Germinal center (tissue), 1 donor: ENCODE measurements at regions not wholly inside any gene's neighbourhood (a gene's known extent, or its start where the extent isn't known, plus 50 kb on each side); places are given as distances from the start of the nearest gene placed in this dataset.

Experiments
- DNase-seq: peaks from one replicate; pipeline ENCODE4 v3.0.0; 2012; ENCODE audit warnings: mixed read lengths, low spot score

DNA sequence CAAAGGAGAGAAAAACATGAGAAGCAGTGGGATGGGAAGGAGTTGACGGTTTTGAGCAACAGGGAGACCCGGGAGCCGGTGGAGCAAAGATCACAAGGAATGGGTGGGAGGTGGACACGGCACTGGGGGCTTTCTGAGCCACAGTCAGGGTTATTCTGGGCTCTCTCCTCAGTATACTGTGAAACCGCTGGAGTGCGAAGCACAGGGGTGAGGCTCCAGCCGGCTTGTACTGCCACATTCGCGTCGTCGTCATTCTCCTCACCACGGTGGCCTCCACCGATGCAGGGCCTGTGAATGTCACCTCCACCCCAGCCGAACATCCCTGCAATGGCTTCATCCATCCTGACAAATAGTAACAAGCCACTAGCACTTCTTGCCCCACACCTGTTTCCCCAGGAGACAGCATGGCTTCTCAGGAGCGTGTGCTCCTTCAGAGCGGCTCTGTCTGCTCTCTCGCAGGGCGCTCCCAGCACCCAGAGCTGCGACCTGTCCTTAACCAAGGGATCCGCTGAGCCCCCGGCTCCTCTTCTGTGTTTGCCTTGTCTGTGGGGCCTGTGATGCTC is 1165.3 kb downstream of the TBC1D22A start:
- no peak for DNase-seq

DNA sequence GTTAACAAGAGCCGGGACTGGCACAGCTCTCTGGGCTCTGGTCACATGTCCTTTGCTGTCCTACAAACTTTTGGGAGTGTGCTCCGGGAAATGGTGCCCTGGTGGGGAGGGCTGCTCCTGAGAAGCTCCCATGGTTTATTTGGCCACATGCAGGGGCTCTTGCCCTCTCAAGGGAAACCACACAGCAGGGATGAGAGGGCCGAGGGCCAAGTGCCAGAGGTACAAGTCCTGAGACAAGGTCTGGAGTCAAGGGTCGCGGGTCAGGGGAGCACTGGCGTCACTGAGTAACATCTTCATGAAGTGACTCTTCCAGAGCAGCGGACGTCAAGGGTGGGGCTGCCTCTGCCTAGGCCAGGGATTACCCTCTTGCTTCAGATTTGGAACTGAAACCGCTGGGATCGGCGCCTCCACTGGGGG is 1160.6 kb downstream of the TBC1D22A start:
- DNase-seq: no peak

DNA sequence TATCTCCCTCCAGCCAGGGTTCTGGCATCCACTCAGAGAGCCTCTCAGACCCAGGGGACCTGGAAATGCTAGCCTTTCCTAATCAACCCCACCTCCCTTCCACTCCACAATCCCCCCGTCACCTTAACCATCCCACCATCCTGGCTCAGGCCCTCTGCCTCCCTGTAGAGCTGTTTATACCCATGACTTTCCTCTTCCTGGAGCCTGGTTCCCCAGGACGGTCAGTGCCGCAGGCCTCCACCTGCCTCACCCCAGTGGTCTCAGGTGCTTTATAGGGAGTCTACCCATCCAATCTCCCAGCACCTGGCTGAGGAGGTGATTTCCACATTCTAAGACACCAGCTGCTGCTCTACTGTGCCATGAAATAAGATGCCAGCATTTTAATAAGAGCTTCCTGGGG is 1159.5 kb downstream of the TBC1D22A start:
- DNase-seq: no peak

DNA sequence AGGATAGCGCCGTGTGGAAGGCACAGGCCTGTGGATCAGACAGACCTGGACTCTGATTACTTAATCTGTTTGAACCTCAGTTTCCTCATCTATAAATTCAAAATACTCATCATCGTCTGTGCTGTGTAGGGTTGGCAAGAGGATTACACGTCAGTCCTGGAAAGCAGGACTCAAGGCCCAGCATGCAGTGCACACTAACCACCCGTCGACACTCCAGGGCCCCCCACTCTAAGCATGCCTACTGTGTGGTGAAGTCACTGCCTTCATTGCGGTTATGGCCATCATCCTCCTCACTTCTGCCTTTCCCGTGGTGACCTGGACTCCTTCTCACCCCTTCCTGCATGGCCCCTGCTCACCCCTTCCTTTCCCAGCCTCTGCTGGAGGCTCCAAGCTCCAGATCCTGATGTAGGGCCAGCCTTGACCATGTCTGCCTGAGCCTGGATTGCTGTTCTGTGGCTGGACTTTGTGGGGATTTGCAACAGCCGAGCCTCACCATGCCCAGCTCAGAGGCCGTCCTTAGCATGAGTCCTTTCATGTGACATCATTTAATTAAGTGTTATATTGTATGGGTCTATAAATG is 1158.0 kb downstream of the TBC1D22A start:
- no peak for DNase-seq

DNA sequence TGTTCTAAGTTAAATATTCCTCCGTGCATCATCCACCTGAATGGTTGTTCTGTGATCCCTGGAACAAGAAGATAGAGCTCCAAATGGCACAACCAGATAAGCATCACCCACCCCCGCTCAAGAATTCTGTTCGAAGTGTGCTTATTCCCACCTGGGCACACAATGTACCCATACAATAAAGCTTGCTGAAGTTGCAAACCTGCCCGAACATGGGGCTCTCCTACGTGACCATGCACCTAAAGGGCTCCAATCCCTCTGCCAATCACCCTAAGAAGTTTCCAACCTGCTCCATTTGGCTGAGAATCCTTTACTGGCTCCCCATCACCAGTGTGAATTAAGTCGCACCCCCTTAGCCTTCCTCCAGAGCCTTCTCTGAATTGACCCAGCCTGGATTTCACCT is 1157.4 kb downstream of the TBC1D22A start:
- DNase-seq: no peak

DNA sequence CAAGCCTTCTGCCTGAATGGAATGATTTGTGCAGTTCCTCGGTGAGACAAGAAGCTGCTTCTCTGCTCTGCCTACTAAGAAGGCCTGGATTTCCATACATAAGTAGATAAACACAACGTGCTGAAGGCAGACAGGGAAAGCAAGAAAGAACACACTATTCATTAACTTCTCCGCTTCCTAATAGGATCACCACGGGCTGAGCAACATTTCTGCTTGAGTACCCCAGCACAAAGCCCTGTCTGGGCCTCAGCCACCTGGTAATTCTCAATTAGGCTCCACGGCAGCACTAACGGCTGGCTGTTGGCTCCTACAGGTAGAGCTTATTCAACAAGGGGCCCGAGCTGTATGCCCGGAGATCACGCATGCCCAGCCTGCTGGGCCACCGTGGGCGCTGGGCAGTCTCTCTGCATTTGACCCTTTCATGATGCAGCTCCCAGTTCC is 1156.6 kb downstream of the TBC1D22A start:
- no peak for DNase-seq

DNA sequence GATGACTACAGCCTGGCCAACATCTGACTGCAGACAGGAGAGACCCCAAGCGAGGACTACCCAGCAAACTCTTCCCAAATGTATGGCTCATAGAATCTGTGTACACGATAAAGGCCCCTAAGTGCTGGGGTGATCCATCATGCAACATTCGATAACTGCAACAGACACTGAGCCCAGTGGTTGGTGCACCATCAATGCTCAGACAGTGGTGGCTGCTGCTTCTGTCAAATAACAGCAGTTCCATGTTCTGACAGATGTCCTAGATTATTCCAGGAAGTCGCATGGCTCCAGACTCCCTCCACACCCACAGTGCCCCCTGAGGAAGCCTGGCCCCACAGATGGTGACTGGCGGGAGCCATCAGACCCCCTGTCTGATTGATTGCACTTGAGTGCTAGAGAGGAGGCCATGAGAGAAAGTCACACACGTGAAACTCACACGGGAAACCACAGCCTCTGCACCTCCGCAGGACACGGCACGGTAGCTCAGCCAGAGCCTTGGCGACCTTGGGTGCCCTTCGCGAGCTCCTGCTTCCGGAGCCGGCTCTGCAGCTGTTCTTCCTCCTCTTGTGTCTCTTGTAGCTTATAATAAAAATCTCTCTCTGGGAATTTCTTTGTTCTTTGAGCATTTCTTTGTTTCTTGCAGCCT is 1155.9 kb downstream of the TBC1D22A start:
- DNase-seq: no peak

DNA sequence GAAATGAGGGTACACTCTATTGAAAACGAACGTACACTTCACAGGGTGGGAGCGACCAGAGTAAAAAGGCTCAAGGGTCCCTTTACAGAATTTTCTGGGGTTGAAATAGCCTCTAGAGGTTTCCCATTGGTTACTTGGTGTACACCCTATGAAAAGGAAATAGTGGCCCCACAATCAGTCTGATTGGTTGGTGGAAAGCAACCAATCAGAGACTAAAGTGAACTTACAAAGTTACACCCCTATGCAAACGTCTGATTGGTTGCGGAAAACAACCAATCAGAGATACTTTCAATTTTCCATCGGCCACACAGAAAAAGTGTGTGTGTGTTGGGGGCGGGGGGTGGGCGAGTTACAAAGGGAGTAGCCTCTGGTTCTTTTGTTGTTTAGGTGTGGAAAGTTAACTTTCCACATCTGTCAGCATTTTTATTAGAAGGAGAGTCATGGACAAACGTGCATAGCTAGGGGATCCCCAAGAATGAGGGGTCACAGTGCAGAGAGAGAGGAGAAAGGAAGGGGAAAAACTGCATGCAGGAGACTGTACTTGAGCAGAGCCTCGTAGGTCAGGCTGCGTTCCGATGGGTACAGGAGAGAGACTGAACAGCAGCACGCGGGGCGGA is 1152.1 kb downstream of the TBC1D22A start:
- DNase-seq: no peak

DNA sequence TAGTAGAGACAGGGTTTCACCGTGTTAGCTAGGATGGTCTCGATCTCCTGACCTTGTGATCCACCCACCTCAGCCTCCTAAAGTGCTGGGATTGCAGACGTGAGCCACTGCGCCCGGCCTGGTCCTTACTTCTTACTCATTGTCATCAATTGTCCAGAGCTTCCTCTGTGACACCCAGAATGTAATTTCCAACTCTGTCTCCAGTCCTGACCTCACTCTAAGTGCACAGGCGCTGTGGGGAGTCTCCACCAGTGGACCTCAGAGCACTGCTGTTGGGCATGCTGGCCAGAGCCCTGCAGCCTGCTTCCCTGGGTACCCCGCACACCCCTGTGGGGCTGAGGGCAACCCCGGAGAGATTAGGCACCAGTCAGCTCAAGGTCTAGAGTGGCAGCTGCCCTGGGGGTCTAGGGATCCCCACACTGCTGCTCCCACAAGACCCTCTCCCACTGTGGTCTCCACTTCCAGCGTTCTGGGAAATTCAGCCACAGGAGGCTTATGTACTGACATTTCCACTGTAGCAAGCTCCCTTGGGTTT is 1140.3 kb downstream of the TBC1D22A start:
- no peak for DNase-seq

DNA sequence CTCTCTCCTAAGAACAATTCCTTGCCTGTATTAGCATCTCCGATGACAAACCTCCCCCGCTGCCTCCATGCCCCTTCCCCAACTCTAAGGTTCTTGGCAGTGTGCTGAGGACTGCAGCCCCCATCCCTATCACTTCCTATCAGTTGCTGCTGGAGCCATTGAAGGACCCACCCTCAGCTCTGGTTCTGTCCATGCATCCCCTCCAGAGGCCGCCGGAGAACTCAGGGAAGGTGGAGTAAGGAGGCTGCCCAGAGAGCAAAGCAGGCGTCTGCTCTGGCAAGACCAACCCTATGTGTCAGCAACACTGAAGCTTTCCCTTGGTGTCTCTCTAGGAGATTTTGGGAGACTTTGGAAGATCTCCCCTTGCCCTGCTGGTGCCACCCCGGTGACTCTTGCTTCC is 1139.5 kb downstream of the TBC1D22A start:
- no peak for DNase-seq

DNA sequence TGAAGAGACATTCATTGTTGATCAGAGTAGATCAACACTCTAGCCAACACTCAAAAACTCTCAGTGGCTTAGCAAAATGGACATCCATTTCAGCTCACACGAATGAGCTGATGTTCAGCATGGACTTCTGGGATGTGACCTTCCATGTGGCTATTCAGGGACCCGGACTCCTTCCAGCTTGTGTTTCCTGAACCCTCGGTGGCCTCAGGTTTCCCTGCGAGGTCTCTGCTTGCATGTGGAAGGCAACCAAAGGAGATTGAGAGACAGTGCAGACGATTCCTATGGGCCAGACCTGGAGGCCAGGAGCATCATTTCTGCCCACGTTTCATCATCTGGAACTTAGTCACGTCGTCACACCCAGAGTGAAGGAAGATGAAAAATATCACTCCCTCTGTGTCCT is 1137.4 kb downstream of the TBC1D22A start:
- no peak for DNase-seq

DNA sequence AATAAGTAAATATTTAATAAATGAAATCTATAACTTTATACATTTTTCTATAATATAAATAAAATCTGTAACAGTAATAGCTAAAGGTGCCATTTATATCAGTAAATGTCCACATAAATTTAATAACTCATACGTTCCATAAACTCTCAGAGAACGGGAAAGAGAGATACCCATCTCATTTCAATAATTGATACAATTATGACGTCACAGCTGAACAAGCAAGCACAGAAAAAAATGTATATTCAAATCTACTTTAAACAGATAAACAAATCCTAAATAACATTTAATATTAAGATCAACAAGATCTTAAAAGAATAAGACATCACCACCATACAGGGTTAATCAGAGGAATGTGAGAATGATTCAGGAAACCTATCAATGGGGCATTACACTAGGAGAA is 1136.5 kb downstream of the TBC1D22A start:
- DNase-seq: no peak

DNA sequence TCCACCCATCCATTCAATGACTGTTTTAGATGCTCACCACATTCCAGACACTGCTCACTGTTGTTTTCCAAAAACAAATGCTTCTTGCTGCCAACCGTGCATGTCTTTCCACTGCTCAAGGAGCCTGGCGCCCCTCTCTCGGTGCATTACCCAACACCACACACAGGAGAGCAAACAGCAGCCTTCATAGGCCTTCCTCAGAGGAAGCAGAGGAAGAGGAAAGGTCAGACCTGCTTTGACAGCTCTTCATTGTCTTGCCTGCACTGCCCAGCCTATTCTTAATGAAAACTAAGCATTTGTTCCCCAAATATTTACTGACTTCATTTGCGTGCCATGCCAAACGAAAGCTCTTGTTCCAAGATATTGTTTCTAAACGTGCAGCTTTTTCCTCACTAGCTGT is 1129.2 kb downstream of the TBC1D22A start:
- no peak for DNase-seq

DNA sequence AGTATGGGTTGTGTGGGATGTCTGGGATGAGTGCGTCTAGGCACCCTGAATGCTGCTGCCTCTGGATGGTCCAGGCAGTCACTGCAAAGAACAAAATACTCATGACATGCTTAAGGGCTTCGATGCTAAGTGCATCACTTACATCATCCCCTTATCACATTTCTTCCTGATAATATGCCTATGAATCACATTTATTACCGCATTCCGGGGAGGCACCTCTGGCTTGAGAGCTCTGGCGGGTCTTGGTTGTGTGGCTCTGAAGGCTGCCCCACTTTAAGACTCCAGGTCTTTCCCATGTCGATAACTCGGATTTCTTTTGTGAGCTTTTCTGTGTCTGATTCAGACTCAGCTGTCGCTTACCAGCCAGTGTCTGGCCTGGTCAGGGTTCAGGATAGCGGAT is 1126.4 kb downstream of the TBC1D22A start:
- no peak for DNase-seq

DNA sequence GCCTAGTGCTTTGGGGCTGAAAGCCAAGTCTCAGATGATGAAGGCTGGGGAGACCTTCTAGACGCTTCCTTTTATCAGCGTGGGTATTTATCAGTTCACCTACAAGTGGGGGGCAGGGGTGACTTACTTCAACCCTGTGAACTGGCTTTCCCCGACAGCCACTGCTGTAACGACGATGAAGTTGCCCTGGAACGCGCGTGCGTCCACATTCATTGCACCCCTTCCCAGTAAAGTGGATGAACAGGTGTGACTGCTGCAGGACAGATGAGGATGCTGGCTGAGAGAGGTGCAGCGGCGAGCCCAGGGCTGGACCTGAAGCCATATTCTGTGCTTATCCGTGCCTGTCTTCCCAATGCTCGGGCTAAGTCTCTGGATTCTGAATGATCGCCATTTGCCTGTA is 1122.3 kb downstream of the TBC1D22A start:
- DNase-seq: no peak

DNA sequence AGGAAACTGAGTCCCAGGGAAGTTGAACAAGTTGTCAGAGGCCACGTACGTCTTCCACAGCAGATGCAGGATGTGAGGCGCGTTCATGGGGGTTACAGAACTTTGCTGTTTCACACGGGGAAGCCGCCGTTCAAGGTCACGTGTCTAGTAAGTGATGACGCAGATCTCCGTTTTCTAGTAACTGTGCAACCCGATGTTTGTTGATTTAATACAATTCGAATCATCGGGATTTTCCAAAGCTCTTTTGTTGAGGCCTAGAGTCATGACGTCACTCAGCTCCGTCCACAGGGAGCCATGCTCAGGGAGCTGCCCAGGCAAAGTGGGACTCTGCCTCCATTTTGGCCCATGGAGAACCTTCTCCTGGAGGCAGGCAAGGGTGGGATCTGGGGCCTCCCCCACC is 1121.8 kb downstream of the TBC1D22A start:
- no peak for DNase-seq

DNA sequence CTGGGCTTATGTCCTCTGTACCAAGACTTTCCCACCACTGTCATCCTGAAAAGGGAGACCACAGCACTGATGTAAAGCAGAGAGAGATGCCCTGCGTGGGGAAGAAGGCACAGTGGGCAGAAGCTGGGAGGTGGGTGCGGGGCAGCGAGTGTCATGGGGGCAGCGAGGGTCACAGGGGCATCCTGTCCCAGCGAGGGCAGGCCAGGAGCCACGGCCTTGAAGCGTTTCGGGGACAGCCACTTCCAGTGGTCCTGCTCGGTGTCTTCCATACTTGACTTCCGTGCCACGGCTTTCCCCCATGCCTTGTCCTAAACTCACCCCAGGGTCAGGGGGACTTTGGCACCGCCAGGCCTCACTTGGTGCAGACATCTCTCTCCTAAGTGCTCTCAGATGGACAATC is 1121.3 kb downstream of the TBC1D22A start:
- DNase-seq: no peak

DNA sequence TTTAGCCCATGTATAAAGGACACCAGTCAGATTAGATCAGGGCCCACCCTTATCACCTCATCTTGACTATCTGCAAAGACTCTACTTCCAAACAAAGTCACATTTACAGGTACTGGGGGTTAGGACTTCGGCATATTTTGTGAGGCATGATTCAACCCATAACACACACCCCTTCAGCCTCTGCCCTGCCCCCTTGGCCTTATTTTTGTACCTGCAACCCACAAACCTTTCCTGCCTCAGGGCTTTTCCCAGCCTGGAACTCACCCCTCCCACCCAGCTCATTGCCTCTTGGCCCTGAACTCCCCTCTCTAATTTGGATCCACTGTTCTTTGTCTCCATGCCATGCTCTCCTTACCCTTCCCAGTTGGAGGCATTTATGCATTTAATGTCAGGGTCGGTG is 1116.9 kb downstream of the TBC1D22A start:
- no peak for DNase-seq

DNA sequence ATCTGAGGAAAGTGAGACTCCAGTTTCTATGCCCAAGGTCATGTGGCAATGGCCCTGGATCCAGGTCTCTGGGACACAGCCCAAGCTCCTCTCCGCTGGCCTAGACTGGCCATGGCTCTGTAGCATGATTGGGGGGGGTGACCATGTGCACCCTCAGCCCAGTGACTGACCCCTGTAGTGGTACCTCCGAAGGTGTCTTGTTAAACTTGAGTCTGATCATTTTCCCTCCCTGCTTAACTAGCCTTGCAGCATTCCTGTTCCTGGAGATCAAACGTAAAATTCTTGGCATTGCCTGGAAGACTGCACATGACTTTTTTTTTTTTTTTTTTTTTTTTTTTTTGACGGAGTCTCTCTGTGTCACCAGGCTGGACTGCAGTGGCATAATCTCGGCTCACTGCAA is 1116.0 kb downstream of the TBC1D22A start:
- no peak for DNase-seq

DNA sequence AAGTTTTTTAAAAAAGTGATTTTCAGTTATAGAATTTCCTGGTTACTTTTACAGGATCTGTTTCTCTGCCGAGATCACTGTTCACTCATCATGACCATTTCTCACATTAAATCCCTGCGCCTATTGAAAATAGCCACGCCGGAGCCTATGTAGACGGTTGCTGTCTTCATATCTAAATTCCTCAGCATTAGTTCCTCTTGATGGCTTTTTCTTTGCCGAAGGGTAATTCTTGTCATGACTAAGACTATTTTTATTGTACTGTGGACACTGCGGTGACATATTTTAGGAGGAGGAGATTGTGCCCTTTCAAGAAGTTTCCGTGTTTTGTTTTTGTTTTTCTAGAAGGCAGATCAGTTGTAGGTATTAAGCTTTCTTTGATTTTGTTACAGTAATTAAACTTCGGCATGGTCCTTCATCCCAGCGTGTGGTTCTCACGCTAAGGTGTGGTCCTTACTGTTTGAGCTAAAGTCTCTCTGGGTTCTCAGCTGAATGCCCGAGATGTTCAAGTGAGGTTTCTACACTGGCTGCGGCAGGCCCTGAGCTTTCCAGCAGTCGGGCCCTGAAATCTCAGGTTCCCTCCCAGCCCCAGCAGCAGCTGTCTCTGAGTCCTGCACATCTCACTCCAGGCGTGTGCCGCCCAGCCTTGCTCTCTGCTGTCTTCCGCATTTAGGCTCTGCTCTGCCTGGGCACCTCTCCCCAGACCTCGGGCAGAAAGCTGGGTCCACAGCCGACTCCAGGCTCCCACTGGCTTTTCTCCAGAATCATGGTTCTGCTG is 1110.5 kb downstream of the TBC1D22A start:
- DNase-seq: no peak

DNA sequence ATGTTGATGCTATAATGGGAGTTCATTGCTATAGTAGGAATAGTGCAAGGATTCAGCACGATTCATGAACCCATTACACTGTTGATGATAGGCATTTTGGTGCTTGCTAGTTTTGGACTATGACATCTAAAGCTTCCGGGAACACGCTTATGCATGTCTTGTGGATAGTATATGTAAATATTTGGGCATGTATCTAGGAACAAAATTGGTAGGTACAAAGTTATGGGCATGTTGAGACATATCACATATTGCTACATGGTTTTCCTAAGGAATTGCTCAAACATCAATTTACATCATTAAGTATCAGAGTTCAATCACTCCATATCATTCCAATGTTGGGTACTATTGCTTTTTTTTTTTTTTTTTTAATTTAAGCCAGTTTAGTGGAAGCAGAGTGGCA is 1103.2 kb downstream of the TBC1D22A start:
- no peak for DNase-seq

DNA sequence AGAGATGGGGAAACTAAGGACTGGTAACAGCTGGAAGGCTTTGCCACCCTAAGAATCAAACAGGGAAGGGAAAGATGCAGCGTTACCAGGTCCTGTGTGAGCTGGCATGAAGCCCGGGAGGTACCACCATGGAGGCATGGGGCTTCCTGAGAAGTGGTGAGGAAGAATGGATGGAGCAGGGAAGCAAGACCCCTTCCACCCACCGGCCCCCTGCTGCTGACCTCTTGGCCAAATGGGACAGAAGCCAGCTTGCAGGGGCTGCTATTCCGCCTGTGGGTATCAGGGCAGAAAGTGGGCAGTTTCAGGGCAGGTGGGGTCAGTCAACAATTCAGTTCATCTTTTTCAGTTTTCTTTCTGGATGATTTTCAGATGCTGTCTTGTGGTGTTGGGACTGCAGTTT is 1099.9 kb downstream of the TBC1D22A start:
- DNase-seq: no peak
